A172 (cell line): ENCODE measurements at regions not wholly inside any gene's neighbourhood (a gene's known extent, or its start where the extent isn't known, plus 50 kb on each side); places are given as distances from the start of the nearest gene placed in this dataset.

Experiments
- DNase-seq: peaks from one replicate; pipeline ENCODE4 v3.0.0-alpha.2; 2015; ENCODE audit warnings: low spot score

DNA sequence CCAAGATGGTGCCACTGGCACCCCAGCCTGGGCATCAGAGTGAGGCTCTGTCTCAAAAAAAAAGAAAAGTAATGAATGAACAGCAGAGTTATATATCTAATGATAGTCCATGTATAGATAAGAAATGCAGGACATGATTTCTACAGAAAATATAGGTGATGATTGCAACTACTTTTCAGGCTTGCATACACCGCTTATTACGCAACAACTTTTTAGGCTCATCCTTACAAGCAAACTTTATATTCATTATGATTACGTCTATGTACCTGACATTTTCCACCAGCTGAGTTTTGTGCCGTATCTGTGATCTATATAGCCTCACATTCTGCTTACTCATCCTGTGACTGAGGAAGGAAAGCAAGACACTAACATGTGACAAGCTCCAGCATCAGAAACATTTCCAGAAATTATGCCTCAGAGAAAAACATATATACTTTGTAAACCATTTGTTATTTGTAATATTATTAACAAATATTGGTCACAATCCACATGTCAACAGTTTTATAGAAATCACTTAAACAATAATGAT, 906.3 kb downstream of the ZPLD1 start:
- no peak for DNase-seq

- DNase-seq: no peak
These were observed 907.5 kb downstream of the ZPLD1 start for GRCh38 chr3:103342205-103342731.

DNA sequence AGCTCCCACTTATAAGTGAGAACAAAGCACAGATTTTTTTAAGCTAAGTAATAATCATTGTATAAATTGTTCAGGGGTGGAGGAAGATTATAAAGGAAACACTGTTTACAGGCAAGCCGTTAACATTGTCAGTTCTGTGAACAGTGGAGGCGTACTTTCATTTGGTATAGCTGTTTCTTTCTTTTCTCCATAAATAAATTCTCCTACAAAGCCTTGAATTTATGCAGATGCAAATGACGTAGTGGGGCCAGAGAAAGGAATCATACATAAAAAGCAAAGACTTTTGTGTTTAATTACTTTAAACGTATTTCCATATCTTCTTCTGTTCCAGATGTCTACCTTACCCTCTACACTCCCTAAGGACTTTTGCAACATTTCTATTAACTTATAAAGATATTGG, 914.9 kb downstream of the ZPLD1 start:
- DNase-seq: no peak

DNA sequence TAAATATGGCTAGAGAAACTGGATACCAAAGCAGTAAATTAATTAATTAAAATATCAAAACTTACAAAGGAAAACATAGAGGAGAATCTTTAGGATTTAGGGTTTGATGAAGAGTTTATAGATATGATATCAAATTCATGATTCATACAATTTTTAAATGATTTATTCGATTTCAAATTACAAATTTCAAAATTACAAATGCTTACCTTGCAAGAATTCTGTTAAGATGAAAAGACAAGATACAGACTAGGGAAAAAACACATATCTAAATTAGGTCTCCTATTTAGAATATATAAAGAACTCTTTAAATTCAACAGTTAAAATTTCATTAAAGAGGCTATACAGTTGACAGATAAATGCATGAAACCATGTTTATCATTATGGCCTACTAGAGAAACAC, 930.7 kb downstream of the ZPLD1 start:
- no peak for DNase-seq

DNA sequence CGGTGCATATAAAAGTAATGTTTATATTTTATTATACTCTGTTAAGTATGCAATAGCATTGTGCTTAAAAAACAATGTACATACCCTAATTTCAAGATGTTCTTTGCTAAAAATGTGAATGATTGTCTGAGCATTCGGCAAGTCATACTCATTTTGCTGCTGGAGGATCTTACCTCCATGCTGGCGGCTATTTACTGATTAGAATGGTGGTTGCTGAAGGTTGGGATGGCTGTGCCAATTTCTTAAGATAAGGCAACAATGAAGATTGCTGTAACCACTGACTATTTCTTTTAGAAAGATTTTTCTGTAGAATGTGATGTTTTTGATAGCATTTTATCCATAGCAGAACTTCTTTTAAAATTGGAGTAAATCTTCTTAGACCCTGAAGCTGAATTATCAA, 932.7 kb downstream of the ZPLD1 start:
- DNase-seq: no peak

GRCh38 chr3:103371411-103371810, 936.6 kb downstream of the ZPLD1 start:
- no peak for DNase-seq

DNA sequence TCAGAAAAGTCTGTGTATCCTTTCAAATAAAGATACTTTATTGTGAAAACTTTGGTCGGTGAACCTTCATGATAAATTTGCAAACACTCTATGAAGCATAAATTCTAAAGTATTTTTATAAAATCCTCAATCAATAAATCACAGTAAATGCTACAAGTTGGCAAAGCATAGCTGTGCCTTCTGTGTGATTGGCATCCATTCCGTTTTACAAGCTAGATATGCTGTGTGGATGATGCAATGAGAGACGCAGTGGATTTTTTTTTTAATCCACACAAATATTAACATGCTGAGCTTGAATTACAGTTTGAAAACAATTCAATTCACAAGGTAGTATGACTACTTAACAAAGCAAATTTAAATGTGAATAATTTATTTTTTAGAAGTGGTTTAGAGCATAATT, 937.2 kb downstream of the ZPLD1 start:
- no peak for DNase-seq

GRCh38 chr3:103380391-103380790, 945.6 kb downstream of the ZPLD1 start:
- DNase-seq: no peak

GRCh38 chr3:103381296-103382079, 946.7 kb downstream of the ZPLD1 start:
- no peak for DNase-seq

DNA sequence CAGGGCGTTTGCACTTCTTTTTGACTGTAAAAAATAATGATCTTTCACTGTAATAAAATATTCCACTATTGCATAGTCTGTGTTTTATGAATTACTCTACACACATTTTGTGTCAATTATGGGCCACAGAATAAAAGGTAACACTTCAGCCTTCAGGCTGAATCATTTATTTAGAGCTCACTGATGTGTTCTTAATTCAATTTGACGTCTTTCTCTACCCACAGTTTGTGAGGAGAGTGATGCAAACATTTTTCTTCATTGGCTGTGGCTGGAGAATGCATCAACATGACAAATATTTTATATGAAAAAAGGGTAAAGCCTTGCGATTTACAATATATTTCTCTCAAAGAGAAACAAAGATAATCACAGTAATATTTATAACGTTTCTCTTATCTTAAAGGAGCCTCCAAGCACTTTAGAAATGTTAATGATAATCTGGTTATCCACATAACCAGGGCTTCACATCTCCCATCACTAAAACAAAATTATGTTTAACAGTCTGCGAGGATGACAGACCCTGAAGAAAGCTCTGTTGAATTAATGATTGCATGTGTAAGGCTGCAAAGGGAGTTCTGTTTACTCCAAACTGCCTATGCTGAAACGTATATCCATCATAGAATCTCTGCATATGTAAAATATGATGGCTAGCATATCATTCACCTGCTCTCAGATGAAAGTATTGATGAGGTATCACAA, 951.3 kb downstream of the ZPLD1 start:
- no peak for DNase-seq

DNA sequence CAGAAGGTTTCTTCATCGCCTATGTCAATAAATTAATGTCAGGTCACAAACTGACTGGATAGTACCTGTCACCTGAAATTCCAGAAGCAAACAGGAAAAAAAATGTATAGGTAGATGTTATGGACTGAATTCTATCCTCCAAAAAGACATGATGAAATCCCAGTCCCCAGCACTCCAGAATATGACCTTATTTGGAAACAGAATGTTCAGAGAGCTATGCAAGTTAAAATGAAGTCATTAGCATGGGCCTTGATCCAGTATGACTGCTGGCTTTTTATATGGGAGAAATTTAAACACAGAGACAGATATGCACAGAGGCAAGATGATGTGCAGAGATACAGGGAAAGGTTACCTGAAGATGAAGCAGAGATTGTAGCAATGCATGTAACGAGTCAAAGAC, 953.4 kb downstream of the ZPLD1 start:
- no peak for DNase-seq

- DNase-seq: no peak
These were observed 954.5 kb downstream of the ZPLD1 start for GRCh38 chr3:103389356-103389755.

DNA sequence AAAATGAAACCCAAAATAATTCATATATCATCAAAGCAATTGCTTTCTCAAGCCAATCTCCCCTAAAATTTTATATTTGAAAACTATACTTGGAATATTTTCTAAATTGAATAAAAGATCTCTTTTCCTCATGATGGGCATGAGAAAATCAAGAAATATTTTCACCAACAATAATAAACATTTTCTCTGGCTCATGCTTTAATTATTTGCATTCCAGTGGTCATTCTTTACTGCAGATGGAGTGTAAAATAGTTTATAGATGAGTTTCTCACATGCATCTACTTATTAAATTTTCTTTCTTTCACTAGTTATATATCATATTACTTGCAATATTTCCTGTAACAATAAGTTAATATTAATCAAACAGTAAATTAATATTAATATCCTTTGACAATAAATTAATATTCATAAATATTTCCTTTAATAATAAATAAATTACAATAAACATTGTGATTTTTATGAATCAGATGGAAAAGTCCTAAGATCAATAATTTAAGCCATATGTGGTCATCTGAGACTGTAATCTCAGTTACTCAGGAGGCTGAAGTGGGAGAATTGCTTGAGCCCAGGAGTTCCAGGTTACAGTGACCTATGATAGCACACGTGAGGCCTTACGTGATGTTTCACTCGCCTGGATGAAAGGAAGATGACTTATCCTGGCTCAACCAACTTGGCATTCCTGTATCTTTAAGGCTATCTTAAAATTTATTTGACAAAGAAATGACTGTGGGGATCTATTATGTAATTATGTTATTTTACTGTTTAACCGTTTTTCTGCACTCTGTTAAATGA, 958.8 kb downstream of the ZPLD1 start:
- no peak for DNase-seq

GRCh38 chr3:103403191-103403590, 968.4 kb downstream of the ZPLD1 start:
- no peak for DNase-seq

DNA sequence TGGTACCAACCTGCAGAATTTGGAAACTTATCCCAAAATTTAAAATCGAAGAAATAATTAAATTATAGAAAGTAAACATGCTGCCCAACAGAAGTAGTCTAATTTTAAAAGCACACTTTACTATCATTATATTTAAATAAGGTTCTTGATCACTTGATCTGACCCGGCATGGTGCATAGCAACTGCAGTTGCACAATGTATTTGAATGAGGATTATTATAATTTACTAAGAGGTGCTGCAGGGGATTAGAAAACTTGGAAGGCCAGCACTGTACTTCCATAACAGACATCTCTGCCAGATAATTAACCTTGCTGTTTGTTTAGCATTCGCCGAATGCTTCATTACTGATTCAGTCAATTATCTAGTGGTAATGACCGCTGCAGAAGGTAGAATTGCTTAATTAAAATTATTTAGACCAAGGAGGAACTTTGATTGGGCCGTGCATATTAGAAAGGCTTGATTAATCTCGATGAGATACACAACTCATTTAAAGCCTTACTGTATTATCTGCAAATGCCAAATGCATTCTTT, 971.6 kb downstream of the ZPLD1 start:
- no peak for DNase-seq

GRCh38 chr3:103410231-103410630, 975.4 kb downstream of the ZPLD1 start:
- no peak for DNase-seq

GRCh38 chr3:103421460-103421859, 986.6 kb downstream of the ZPLD1 start:
- no peak for DNase-seq

- DNase-seq: no peak
These were observed 1003.1 kb downstream of the ZPLD1 start for GRCh38 chr3:103437883-103438282.

GRCh38 chr3:103440539-103441203, 1005.9 kb downstream of the ZPLD1 start:
- peak; percentile 2 for DNase-seq

DNA sequence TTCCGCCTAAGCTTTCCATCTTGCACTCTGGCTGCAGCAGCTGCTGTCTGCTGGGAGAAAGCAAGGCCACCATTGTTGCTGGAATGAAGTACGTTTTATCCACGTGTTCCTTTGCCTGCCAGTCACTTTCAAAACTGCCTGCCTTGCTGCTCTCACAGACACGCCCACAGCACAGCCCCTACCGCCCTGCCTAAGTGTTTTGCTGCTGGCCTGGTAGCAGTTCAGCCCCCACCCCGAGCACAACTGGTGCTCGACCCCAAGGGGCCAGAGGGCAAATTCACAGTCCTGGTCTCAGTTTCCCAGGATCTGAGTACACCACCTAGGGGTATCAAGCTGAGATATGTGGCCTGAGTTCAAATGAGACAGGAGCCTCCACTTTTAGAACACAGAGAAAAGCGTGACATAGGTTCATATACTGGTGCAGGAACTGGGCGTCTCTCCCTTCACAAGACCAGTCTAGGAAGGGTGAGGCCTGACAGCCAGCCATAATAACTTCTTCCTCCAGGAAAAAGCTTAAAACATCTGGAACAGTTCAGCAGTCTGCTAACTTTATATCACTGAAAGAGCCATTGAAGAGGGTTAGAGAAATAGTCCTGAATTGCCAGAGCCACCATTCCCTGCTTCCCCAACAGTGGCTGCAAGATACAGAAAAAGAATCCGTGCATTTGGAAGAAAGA, 1012.3 kb downstream of the ZPLD1 start:
- DNase-seq: no peak

DNA sequence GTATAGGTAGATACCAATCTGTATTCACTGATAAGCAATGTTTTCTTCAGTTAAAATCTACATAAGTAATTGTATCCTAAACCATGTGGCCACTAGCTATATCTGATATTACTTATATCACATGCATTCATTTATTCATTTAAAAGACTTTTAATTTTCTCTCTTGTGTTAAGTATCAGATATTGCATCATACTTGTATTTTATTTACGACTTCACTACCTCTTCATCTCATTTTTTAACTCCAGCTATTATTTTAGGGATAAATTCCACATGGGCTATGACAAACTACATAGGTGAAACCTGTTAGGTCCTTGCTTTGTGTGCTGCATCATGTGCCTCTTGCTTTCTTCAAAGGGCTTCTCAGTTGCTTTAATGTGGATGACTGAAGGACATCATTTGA, 1018.3 kb downstream of the ZPLD1 start:
- DNase-seq: no peak
